Psoas muscle (tissue), 7 donors: ENCODE measurements at regions not wholly inside any gene's neighbourhood (a gene's known extent, or its start where the extent isn't known, plus 50 kb on each side); places are given as distances from the start of the nearest gene placed in this dataset.

Source experiments
- ATAC-seq, 4 donors: fragments of 200-7000 bp; cut with Tn5 transposase; one replicate each; pipeline ENCODE4 v1.9.1; 2020; ENCODE audit warnings: moderate library complexity in 3 of 4, mild to moderate bottlenecking in 2 of 4
- DNase-seq, 2 donors: peaks; one replicate each; pipeline ENCODE4 v3.0.0-alpha.2; 2020
- H3K27ac ChIP-seq: fragments of 200-600 bp; one replicate; pipeline ENCODE4 v1.8.0; 2022
- H3K27me3 ChIP-seq, 3 donors: fragments of 200-600 bp in 1 of 3; one replicate each; pipeline versions ENCODE4 v1.6.1 to v1.8.0; 2013 to 2022; ENCODE audit warnings: low read length in 2 of 3, mild to moderate bottlenecking in 2 of 3, moderate library complexity in 1 of 3; ENCODE audit not compliant: insufficient read depth in 3 of 3
- H3K36me3 ChIP-seq, 2 donors: fragments of 200-600 bp in 1 of 2; one replicate each; pipeline versions ENCODE4 v1.6.1 to v1.8.0; 2013 to 2022; ENCODE audit warnings: low read depth in 1 of 2, mild to moderate bottlenecking in 1 of 2, moderate library complexity in 1 of 2; ENCODE audit not compliant: insufficient read depth in 1 of 2
- H3K4me1 ChIP-seq: fragments of 200-600 bp; one replicate; pipeline ENCODE4 v1.8.0; 2022
- H3K4me3 ChIP-seq: fragments of 200-600 bp; one replicate; pipeline ENCODE4 v1.8.0; 2022; ENCODE audit warnings: mild to moderate bottlenecking
- H3K9me3 ChIP-seq: fragments of 200-600 bp; one replicate; pipeline ENCODE4 v1.8.0; 2022
- WGBS, 3 donors: extraction: QIAGEN DNeasy Blood & Tissue Kit; methylation state at CpG; one replicate each; pipeline versions ENCODE4 v1.1.6 to v1.1.7; 2013; 5-methylcytosine and 5-hydroxymethylcytosine counted together
- intact Hi-C, 2 donors: fragments of 100-400 bp; cut with DNase I; formaldehyde crosslinking; loops; one replicate each; pipeline versions ENCODE4 v1.11.0 to v1.14.2; 2022
- TF ChIP-seq, protein P1 (sequence below): fragments of 200-600 bp; IDR thresholded peaks from one replicate; pipeline ENCODE4 v1.8.0; 2022; ENCODE audit warnings: antibody characterized with exemption
- donor health status: healthy with polysubstance abuse.
- donor health status: DM: no; HTN: no; CAD: no; lungs with moderate emphysema.
- donor health status: Bipolar disorder and iron deficiency.
- donor health status: healthy.
- donor health status: DM: yes; HTN: yes; CAD: no.
- donor health status: DM: no; HTN: no; CAD: no.
- donor health status: DM: yes; HTN: yes; CAD: no.

DNA sequence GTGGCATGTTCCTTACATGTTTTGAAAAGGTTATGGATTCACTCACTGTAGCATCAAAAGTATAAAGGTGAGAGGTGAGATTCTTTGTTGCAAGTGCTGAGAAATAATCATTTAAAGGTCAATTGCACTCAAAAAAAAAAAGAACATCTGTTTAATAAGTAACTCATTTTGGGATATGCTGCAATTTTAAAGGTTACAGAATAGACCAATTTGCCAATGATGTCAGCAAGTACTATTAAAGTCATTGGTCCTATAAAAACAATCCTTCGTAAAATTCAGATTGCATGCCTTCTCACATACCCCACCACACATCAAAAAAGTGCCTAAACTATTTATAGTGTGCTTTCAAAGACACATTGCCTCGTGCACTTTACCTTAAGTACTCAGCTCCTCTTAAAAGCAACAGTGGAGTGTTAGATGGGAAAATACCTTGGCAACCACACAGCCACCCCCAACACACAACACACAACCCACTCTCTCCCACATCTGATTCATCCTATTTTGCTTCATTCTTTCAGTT, 218.2 kb upstream of the ADGRL2 start:
- DNase-seq: no peak
- intact Hi-C loops: no loop called here
- Histone ChIP-seq H3K27me3 (no peaks in the 10 kb centered on the region), H3K27ac (no peak overlapping the region), H3K9me3 (no peaks in the 10 kb centered on the region), H3K4me1 (no peaks in the 10 kb centered on the region), H3K36me3 (no peaks in the 10 kb centered on the region), H3K4me3 (no peak overlapping the region)
- ATAC-seq: no peak
- TF ChIP-seq, protein P1, sequence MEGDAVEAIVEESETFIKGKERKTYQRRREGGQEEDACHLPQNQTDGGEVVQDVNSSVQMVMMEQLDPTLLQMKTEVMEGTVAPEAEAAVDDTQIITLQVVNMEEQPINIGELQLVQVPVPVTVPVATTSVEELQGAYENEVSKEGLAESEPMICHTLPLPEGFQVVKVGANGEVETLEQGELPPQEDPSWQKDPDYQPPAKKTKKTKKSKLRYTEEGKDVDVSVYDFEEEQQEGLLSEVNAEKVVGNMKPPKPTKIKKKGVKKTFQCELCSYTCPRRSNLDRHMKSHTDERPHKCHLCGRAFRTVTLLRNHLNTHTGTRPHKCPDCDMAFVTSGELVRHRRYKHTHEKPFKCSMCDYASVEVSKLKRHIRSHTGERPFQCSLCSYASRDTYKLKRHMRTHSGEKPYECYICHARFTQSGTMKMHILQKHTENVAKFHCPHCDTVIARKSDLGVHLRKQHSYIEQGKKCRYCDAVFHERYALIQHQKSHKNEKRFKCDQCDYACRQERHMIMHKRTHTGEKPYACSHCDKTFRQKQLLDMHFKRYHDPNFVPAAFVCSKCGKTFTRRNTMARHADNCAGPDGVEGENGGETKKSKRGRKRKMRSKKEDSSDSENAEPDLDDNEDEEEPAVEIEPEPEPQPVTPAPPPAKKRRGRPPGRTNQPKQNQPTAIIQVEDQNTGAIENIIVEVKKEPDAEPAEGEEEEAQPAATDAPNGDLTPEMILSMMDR: no peak
- 53 to 65% (median 54%) methylated on average over 2 of the region's 2 CpGs for WGBS, 3 donors

DNA sequence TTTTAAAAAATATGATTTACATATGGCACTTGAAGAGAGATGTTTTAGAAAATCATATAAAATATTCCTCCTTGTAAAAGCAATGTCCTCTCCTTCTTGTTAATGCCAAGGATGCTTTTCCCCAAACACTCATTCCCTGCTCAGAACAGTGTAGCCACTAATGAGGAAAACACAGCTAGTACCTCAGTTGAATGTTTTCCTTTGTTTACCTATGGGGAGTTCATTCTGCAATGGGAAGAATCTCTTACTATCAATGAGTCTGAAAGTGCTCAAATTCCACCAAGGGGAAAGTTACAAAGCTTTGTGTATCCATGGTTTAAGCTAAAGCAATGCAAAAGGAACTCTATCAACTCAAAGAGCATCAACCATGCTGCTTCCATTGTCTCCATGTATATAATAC, 221.9 kb upstream of the ADGRL2 start:
- Histone ChIP-seq H3K27me3 (no peaks in the 10 kb centered on the region), H3K9me3 (no peaks in the 10 kb centered on the region), H3K36me3 (no peaks in the 10 kb centered on the region), H3K4me1 (no peaks in the 10 kb centered on the region), H3K27ac (no peak overlapping the region), H3K4me3 (no peak overlapping the region)
- TF ChIP-seq, protein P1: no peak
- ATAC-seq (no peak), DNase-seq (no peak)
- intact Hi-C loops: no loop called here

DNA sequence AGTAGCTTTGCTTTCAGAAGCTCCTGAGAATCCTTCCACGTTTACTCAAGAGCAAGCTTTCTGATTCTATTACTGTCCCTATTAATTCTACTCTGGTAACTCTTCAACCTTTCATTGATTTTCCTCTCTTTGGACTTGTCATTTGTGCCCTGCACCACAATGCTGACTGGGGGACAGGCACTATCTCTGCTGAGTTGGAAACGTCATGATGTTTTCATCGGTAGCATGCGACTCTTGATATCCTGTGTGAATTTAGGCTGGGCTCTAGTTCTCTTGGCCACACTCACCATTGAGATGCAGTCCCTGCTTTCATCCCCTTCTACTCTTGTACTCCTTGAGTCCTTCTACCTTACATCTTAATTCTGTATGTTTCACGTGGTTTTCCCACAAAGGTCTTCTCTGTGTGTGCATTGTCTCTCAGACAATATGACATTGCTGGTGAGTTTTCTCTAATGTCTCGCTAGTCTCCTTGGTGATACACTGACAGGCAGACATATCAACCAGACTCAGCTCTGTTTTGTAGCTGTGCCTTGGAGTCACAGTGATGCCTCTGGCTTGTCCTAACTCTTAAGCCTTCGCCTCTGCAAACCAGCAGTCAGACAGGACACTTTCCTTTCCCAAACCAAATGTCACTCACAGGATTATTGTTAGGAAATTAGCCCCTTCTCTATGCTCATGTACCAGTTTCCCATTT, 223.6 kb upstream of the ADGRL2 start:
- DNase-seq (no peak), ATAC-seq (no peak)
- Histone ChIP-seq H3K27me3 (no peaks in the 10 kb centered on the region), H3K36me3 (no peaks in the 10 kb centered on the region), H3K27ac (no peak overlapping the region), H3K4me3 (no peak overlapping the region), H3K9me3 (no peaks in the 10 kb centered on the region), H3K4me1 (no peaks in the 10 kb centered on the region)
- intact Hi-C loops: no loop called here
- TF ChIP-seq, protein P1: no peak
- WGBS, 3 donors: 90 to 95% (median 91%) methylated on average over 7 of the region's 7 CpGs

DNA sequence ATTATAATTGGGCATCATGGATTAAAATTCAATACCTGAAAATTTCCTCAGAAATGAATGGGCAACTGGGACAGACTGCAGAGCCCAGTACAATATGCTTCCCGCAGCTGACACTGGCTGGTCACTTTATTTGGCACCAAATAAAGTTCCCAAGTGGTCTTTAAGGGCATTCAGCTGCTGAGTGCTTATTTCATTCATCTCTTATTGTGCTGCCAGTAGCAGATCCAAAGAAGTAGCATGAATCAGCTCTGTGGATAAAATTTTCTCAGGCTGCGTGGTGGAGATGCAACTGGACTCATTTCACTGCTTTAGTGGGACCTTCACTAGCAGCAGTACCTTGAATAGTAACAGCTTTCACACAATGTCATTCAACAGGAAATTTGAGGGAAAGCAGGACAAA, 226.3 kb upstream of the ADGRL2 start:
- Histone ChIP-seq H3K36me3 (no peaks in the 10 kb centered on the region), H3K4me1 (no peaks in the 10 kb centered on the region), H3K27ac (no peak overlapping the region), H3K4me3 (no peak overlapping the region), H3K27me3 (no peaks in the 10 kb centered on the region), H3K9me3 (no peaks in the 10 kb centered on the region)
- TF ChIP-seq, protein P1: no peak
- DNase-seq: no peak
- intact Hi-C loops: no loop called here
- 7 to 23% (median 17%) methylated on average over 2 of the region's 2 CpGs for WGBS, 3 donors
- no peak for ATAC-seq

DNA sequence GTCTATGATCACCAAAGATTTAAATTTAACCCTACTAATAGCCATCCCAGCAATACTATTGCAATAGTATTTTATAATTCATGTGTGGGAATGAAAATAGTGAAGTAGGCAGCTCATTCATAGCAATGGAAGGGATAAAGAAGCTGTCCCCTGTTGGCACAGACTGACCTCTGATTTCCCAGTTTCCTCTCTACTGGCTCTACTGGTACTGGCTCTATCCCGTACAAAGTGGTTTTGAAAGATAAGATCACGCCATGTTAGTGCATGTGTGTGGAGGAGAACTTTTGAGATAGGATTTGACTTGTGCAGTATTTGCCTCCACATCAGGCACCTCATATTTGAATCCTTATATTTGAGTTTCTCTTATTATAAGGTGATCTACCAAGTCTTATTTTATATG, 227.3 kb upstream of the ADGRL2 start:
- Histone ChIP-seq H3K9me3 (no peaks in the 10 kb centered on the region), H3K27me3 (no peaks in the 10 kb centered on the region), H3K36me3 (no peaks in the 10 kb centered on the region), H3K4me3 (no peak overlapping the region), H3K27ac (no peak overlapping the region), H3K4me1 (no peaks in the 10 kb centered on the region)
- ATAC-seq: no peak
- 51 to 62% (median 61%) methylated on average over 2 of the region's 2 CpGs for WGBS, 3 donors
- DNase-seq: no peak
- intact Hi-C loops: no loop called here
- TF ChIP-seq, protein P1: no peak
